Endothelial cell (in vitro differentiated cells): ENCODE measurements at regions not wholly inside any gene's neighbourhood (a gene's known extent, or its start where the extent isn't known, plus 50 kb on each side); places are given as distances from the start of the nearest gene placed in this dataset.

Source experiments
- DNase-seq: peaks from one replicate; pipeline ENCODE4 v3.0.0; 2021; ENCODE audit warnings: low spot score
- H3K27ac Mint-ChIP-seq: one replicate; pipeline ENCODE4 v1.8.0; 2021; ENCODE audit warnings: mixed read lengths, inconsistent platforms; ENCODE audit not compliant: unreplicated experiment
- H3K27me3 Mint-ChIP-seq: one replicate; pipeline ENCODE4 v1.8.0; 2021; ENCODE audit warnings: mild to moderate bottlenecking, moderate library complexity, mixed read lengths, inconsistent platforms; ENCODE audit not compliant: unreplicated experiment
- H3K36me3 Mint-ChIP-seq: one replicate; pipeline ENCODE4 v1.8.0; 2021; ENCODE audit warnings: mild to moderate bottlenecking, low read depth, mixed read lengths, inconsistent platforms; ENCODE audit not compliant: unreplicated experiment
- H3K4me1 Mint-ChIP-seq: one replicate; pipeline ENCODE4 v1.8.0; 2021; ENCODE audit warnings: mild to moderate bottlenecking, mixed read lengths, inconsistent platforms; ENCODE audit not compliant: unreplicated experiment
- H3K4me3 Mint-ChIP-seq: one replicate; pipeline ENCODE4 v1.8.0; 2021; ENCODE audit warnings: mild to moderate bottlenecking, mixed read lengths, inconsistent platforms; ENCODE audit not compliant: unreplicated experiment
- H3K9me3 Mint-ChIP-seq: one replicate; pipeline ENCODE4 v1.8.0; 2021; ENCODE audit warnings: mixed read lengths, inconsistent platforms; ENCODE audit not compliant: unreplicated experiment
- CTCF ChIP-seq: fragments of 200-600 bp; sonication (generic); IDR thresholded peaks from one replicate; pipeline ENCODE4 v1.5.0; 2021; ENCODE audit warnings: antibody characterized with exemption; ENCODE audit not compliant: unreplicated experiment

GRCh38 chr6:68333442-68333841 lies 301.6 kb upstream of the ADGRB3 start:
- no peak for TF ChIP-seq CTCF
- no peaks in the 10 kb centered on the region for H3K4me1 Mint-ChIP-seq
- H3K9me3 Mint-ChIP-seq = no peaks in the 10 kb centered on the region
- no peak overlapping the region for H3K4me3 Mint-ChIP-seq
- no peaks in the 10 kb centered on the region for H3K27me3 Mint-ChIP-seq
- H3K36me3 Mint-ChIP-seq = no peaks in the 10 kb centered on the region
- H3K27ac Mint-ChIP-seq = no peak overlapping the region
- no peak for DNase-seq

- Mint-ChIP-seq H3K27ac (no peak overlapping the region), H3K9me3 (no peaks in the 10 kb centered on the region), H3K4me1 (no peaks in the 10 kb centered on the region), H3K27me3 (peaks cover 2% of the 10 kb centered on the region), H3K36me3 (no peaks in the 10 kb centered on the region), H3K4me3 (no peak overlapping the region)
- no peak for TF ChIP-seq CTCF
- no peak for DNase-seq
Measured at GRCh38 chr6:68328156-68328555, 306.9 kb upstream of the ADGRB3 start.

DNA sequence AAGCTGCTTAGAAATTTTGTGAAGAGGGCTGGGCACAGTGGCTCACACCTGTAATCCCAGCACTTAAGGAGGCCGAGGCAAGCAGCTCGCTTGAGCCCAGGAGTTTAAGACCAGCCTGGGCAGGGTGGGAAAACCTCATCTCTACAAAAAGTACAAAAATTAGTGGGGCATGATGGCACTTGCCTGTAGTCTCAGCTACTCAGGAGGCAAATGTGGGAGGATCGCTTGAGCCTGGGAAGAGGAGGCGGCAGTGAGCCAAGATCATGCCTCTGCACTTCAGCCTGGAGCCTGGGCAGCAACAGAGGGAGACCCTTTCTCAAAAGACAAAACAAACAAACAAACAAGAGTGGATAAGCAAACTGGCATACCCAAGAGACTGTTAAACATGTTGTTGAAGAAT lies 308.3 kb upstream of the ADGRB3 start:
- no peak for TF ChIP-seq CTCF
- Mint-ChIP-seq H3K27me3 (peaks cover 2% of the 10 kb centered on the region), H3K27ac (no peak overlapping the region), H3K9me3 (no peaks in the 10 kb centered on the region), H3K4me3 (no peak overlapping the region), H3K4me1 (no peaks in the 10 kb centered on the region), H3K36me3 (no peaks in the 10 kb centered on the region)
- no peak for DNase-seq

- Mint-ChIP-seq H3K4me1 (peaks cover 3% of the 10 kb centered on the region), H3K9me3 (no peaks in the 10 kb centered on the region), H3K36me3 (no peaks in the 10 kb centered on the region), H3K4me3 (no peak overlapping the region), H3K27me3 (no peaks in the 10 kb centered on the region), H3K27ac (no peak overlapping the region)
- no peak for TF ChIP-seq CTCF
- DNase-seq = no peak
Measured at GRCh38 chr6:68317366-68317765, 317.7 kb upstream of the ADGRB3 start.

- peaks cover 3% of the 10 kb centered on the region for H3K4me1 Mint-ChIP-seq
- no peak for TF ChIP-seq CTCF
- no peak for DNase-seq
- H3K4me3 Mint-ChIP-seq = no peak overlapping the region
- no peaks in the 10 kb centered on the region for H3K27me3 Mint-ChIP-seq
- no peaks in the 10 kb centered on the region for H3K36me3 Mint-ChIP-seq
- H3K9me3 Mint-ChIP-seq = no peaks in the 10 kb centered on the region
- H3K27ac Mint-ChIP-seq = no peak overlapping the region
Measured at GRCh38 chr6:68313911-68314310, 321.2 kb upstream of the ADGRB3 start.
